Pulmonary artery endothelial cell (primary cell): ENCODE measurements at regions not wholly inside any gene's neighbourhood (a gene's known extent, or its start where the extent isn't known, plus 50 kb on each side); places are given as distances from the start of the nearest gene placed in this dataset.
A peak's percentile ranks its signal among the peaks of the same experiment; 100 is the strongest.

Experiments
- DNase-seq: peaks from one replicate; pipeline ENCODE4 v3.0.0-alpha.2; 2011; ENCODE audit warnings: low read depth, low spot score

GRCh38 chr7:37504801-37505200 lies 56.1 kb upstream of the ELMO1 start:
- DNase-seq: peak; percentile 36

GRCh38 chr7:37505750-37506353 lies 57.2 kb upstream of the ELMO1 start:
- DNase-seq: no peak

DNA sequence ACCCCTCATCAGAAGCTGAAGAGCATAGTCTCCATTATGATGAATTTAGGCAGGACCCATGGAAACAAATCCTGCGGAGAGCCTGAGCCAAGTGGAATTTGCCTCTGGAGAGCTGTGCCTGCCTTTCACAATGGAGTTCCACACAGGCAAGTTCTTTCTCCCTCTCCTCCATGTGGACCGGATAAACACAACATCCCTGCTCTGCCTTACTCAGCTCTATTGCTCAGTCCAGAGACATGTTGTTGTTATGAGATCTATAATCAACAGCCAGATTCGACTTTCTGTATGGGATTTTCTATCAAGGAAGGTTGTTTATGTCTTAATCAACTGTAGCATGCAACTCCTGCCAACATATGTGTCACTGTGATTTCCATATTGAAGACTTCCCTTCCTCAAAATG lies 59.5 kb upstream of the ELMO1 start:
- no peak for DNase-seq

- DNase-seq: no peak
Measured at GRCh38 chr7:37510043-37510634, 61.5 kb upstream of the ELMO1 start.

DNA sequence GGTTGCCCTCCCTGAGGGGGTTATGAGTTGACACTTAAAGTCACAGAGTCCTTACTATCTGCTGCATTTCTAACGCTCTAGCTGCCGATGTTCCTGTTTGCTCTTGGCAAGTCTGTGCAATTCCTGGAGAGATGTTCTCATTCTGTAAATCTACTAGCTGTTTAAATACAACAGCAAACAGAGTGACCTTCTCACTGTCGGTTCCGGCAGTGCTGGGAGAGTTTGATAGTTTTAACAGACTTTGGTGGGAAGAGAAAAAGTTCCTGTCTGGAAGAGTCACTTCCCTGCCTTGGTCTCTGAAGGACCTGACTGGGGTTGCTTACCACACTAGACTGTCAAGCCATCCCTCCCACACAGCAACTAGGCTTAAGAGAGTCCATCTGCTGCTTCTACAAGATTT lies 63.3 kb upstream of the ELMO1 start:
- no peak for DNase-seq

DNA sequence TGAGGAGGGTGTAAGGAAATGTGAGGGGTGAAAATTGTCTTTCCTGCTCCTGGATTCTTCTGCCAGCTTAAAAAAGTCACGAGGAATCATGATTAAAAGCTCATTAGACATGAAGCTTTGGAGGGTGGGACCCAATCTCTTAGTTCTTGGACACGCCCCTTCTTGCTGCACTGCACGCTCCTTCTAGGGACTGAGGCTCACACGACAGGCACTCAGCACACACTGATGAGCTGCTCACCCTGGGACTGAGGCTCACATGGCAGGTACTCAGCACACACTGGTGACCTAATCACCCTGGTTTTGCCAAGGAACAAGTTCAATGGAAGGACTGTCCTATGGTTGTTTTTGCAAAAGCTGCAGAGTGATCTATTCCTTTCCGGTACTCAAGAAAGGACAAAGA lies 65.8 kb upstream of the ELMO1 start:
- no peak for DNase-seq

GRCh38 chr7:37516664-37517063 lies 68.0 kb upstream of the ELMO1 start:
- DNase-seq: no peak

DNA sequence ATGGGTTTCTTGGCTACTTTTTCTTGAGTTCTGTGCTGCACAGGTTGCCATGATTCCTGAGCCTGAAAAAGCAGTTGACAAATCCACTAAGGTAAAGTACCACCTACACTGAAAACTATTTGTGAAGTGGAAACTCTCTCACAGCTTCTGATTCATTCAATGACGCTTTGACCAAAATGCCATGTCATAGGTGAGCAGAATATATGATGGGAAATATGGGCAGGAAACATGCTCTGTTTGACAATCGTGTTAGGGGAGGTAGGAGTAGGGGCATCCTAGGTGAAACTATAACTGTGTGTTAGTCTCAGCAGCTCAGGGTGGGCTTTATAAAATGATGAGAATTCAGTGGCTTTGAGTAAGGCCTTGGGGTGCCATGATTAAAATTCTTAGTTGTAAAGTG lies 69.6 kb upstream of the ELMO1 start:
- no peak for DNase-seq

GRCh38 chr7:37524056-37524455 lies 75.4 kb upstream of the ELMO1 start:
- DNase-seq: no peak

DNA sequence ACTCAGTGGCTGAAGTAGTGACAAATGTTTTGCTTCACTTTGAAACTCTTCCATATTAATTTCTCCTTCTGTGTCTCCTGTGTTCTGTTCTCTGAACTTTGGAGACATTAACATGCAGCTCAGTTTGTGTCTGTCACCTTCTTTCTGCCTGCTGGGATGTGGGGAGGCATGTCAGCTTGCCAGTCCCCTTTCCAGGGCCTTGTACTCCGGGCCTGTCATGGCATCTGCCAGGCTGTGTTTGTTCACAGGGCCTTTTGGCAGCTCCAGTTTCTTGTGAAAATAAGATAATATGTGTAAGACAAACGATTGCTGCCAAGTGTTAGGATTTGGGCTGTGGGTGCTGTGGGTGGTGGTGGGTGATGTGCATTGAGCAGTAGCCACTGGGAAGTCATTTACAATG lies 76.1 kb upstream of the ELMO1 start:
- no peak for DNase-seq

- DNase-seq: no peak
Measured at GRCh38 chr7:37526623-37527022, 78.0 kb upstream of the ELMO1 start.

GRCh38 chr7:37527109-37527508 lies 78.4 kb upstream of the ELMO1 start:
- no peak for DNase-seq

GRCh38 chr7:37531225-37531624 lies 82.6 kb upstream of the ELMO1 start:
- peak; percentile 75 for DNase-seq

DNA sequence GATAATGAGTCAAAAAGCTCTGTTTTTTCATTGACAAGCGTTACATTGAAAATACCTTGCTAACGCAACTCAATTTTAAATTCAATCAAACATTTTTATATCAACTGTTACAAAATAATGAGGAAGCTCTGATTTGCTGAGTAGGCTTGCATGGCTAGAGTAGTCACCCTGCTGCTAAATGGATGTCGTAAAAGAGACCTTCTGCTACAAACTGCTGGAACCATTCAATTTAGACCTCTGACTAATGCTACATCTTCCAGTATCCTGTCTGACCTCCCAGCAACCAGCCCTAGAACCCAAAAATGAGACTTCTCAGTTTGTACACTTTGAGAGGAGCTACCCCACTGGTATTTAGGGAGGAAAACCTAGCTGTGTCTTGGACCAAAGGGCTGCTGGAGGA lies 84.0 kb upstream of the ELMO1 start:
- DNase-seq: no peak

DNA sequence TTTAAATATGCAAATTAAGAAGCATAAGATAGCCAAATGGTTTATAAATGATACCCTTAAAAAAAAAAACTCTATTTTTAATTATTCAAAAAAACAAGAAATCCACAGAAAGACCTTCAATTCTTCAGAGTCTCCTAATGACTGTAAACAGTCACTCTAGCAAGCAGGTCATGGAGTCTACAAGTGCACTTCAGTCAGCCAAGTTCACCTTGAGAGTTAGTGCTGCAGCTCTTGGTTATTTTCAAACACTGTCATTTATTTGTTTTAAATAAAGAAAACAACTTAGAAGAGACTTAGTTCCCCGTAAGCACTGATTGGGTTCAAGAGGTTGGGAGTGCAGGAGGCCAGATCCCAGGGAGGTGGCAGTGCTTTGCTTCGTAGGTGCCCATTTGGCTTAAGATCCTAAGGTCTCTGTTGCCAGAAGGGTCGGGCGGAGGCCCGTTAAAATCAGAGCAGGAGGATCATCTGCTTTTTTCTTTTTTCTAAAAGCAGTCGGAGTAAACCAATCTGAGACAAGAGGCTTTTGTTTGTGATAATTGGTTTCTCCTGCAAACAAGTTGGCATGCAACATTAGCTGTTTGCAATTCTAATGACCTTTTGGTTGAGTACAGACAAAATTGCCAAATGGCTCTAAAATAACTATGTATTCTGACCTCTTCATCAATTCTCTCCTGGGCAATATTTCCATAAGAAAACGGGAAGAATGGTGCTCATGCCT lies 86.4 kb upstream of the ELMO1 start:
- no peak for DNase-seq

- no peak for DNase-seq
Measured at GRCh38 chr7:37535841-37536240, 87.2 kb upstream of the ELMO1 start.

GRCh38 chr7:37536706-37537105 lies 88.0 kb upstream of the ELMO1 start:
- DNase-seq: no peak

- no peak for DNase-seq
Measured at GRCh38 chr7:37537439-37537838, 88.8 kb upstream of the ELMO1 start.

DNA sequence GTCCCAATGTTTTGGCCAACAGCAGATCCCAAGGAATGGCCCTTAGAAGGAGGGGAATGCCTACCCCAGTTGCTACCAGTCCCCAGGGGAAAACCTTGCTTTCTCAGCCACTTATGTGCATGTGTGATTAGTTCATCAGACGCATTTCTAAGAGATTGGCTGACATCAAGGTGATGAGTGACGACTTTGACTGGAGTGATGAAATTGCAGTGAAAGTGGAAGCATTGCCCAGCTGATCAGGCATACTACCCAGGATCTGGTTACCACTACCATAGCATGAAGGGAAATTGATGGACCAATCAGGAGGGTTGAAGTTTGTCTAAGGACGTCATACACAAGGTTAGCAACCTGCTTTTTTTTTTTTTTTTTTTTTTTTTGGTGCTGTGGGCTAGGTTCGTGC lies 90.3 kb upstream of the ELMO1 start:
- DNase-seq: no peak

DNA sequence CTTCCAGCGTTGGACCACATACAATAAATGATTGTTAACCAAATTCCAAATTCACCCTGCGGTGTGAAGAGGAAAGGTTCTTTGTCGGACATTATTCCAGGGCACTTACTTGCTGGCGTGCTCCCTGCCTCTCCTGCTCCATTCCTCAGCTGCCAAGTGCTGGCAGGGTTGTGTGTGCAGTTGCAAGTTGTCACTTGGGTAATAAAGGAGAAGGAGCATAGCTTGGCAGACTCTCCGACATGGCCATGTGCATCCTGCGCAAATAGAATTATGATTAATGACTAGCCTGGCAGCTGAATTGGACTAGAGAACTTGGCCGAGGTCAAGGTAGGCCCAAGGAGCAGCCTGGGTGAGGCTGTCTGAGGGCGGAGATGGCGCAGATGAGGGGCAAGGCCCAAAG lies 92.3 kb upstream of the ELMO1 start:
- no peak for DNase-seq

DNA sequence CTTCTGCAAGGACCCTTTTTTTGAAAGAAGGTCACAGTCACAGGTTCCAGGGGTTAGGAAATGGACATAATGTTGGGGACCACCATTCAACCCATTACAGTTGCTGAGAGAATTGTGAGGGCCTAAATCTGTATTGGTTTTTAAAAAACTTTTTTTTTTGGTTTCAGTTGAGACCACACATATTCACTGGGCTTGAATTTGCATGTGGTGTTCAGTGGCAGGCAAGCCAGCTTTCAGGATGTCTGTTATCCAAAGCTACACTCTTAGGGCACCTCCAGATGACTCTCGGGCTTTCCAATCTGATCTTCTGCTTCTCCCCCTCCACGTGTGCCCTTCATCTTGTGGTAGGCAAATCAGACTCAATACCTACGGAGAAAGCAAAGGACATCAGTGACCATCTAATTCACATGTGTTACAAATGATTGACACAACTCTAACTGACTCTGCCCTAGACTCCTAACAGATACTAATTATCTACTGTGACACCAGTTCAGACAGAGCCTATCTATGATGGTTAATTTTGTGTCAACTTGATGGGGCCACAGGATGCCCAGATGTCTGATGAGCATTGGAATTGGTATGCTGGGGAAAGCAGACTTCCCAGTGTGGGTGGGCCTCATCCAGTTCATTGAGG lies 93.3 kb upstream of the ELMO1 start:
- no peak for DNase-seq

- no peak for DNase-seq
Measured at GRCh38 chr7:37545619-37546534, 97.2 kb upstream of the ELMO1 start.
